HepG2 (cell line): ENCODE measurements at regions not wholly inside any gene's neighbourhood (a gene's known extent, or its start where the extent isn't known, plus 50 kb on each side); places are given as distances from the start of the nearest gene placed in this dataset.

Experiments used
- ATAC-seq: fragments of 200-7000 bp; cut with Tn5 transposase; 3 replicates; pipeline ENCODE4 v1.9.1; 2020; ENCODE audit warnings: mild to moderate bottlenecking, moderate library complexity
- BruUV-seq: library from RNA; stranded (reverse); fragments of 400-500 nt; replicated peaks from 2 replicates; lab custom pipeline; 2021; lab: Mats Ljungman, UMichigan
- CTCF ChIA-PET: fragments of 300-600 bp; formaldehyde crosslinking; extraction: SDS; loops from one replicate; lab custom pipeline; 2021; ENCODE audit warnings: low total read pairs, inconsistent platforms, low intra/inter-chr PET ratio; lab: Yijun Ruan, JAX
- POLR2A ChIA-PET: fragments of 350-600 bp; sonication (Branson Sonifier 250); formaldehyde crosslinking; loops from one replicate; lab custom pipeline; 2020; ENCODE audit warnings: antibody characterized with exemption, inconsistent platforms; lab: Yijun Ruan, JAX
- DNase-seq: peaks from one replicate; pipeline ENCODE4 v3.0.0-alpha.2; 2015; ENCODE audit warnings: low spot score
- FAIRE-seq: peaks from 3 replicates; lab custom pipeline; 2011; peaks lifted over from hg19 to GRCh38; lab: Jason Lieb, UNC
- H2AFZ ChIP-seq: one replicate; pipeline ENCODE4 v1.6.1; 2011; ENCODE audit warnings: low read length, inconsistent platforms
- H3K27ac ChIP-seq: fragments of 300-600 bp; 3 replicates; pipeline ENCODE4 v1.8.0; 2011; ENCODE audit warnings: mixed run types, mild to moderate bottlenecking, mixed read lengths, low read length, inconsistent platforms; ENCODE audit not compliant: insufficient read depth; ENCODE audit errors: extremely low read length
- H3K27me3 ChIP-seq, 2 experiments: fragments of 200-600 bp in 1 of 2; 2 replicates in 1 of 2; 3 replicates in 1 of 2; pipeline versions ENCODE4 v1.6.0 to v1.8.0; 2011; ENCODE audit warnings: low read length in 2 of 2, mild to moderate bottlenecking in 2 of 2, moderate library complexity in 2 of 2, inconsistent platforms in 1 of 2; ENCODE audit not compliant: insufficient read depth in 2 of 2, control insufficient read depth in 1 of 2
- H3K36me3 ChIP-seq, 2 experiments: fragments of 200-600 bp in 1 of 2; replicated peaks in 1 of 2; 2 replicates in 1 of 2; 3 replicates in 1 of 2; pipeline versions ENCODE4 v1.5.1 to v1.8.0; 2011; ENCODE audit warnings: low read length in 2 of 2, inconsistent platforms in 1 of 2; ENCODE audit not compliant: insufficient read depth in 2 of 2, control insufficient read depth in 1 of 2
- H3K4me1 ChIP-seq: 2 replicates; pipeline ENCODE4 v1.5.1; 2012; ENCODE audit warnings: low read length, inconsistent platforms; ENCODE audit not compliant: insufficient read depth
- H3K4me2 ChIP-seq: 2 replicates; pipeline ENCODE4 v1.6.0; 2011; ENCODE audit warnings: low read depth, low read length, inconsistent platforms
- H3K4me3 ChIP-seq, 3 experiments: fragments of 200-600 bp in 1 of 3; sonication (generic), shearing (Covaris generic) in 1 of 3; replicated peaks in 1 of 3; 2 replicates each; pipeline ENCODE4 v1.5.1; 2011 to 2016; ENCODE audit warnings: low read length in 3 of 3, inconsistent platforms in 2 of 3, low read depth in 2 of 3, mild to moderate bottlenecking in 2 of 3, control low read depth in 1 of 3, mixed read lengths in 1 of 3; ENCODE audit not compliant: insufficient read depth in 1 of 3
- H3K79me2 ChIP-seq: one replicate; pipeline ENCODE4 v1.6.1; 2011; ENCODE audit warnings: low read length, inconsistent platforms; ENCODE audit not compliant: insufficient read depth
- H3K9ac ChIP-seq: 2 replicates; pipeline ENCODE4 v1.6.0; 2011; ENCODE audit warnings: mild to moderate bottlenecking, low read depth, low read length, inconsistent platforms; ENCODE audit not compliant: insufficient read depth
- H3K9me3 ChIP-seq: 2 replicates; pipeline ENCODE4 v1.5.1; 2012; ENCODE audit warnings: mild to moderate bottlenecking, low read length
- H4K20me1 ChIP-seq: 2 replicates; pipeline ENCODE4 v1.6.0; 2011; ENCODE audit warnings: inconsistent platforms, mild to moderate bottlenecking, low read length, moderate library complexity; ENCODE audit not compliant: insufficient read depth
- ASH2L ChIP-seq: fragments of 300-600, 200-600 bp; sonication (generic); IDR thresholded peaks from 2 replicates; pipeline ENCODE4 v1.7.0; 2017; ENCODE audit warnings: low read depth, mild to moderate bottlenecking, moderate library complexity, mixed read lengths, low read length; ENCODE audit not compliant: insufficient read length
- CEBPG ChIP-seq: IDR thresholded peaks from 2 replicates; pipeline ENCODE4 v1.6.1; 2016
- CHD4 ChIP-seq: fragments of 200-600 bp; sonication (generic); IDR thresholded peaks from 2 replicates; pipeline ENCODE4 v1.7.0; 2017; ENCODE audit warnings: mild to moderate bottlenecking, low read length, borderline replicate concordance
- DBP ChIP-seq: sonication (generic); formaldehyde crosslinking; IDR thresholded peaks from 2 replicates; pipeline ENCODE4 v1.4.0; 2020; ENCODE audit warnings: missing genetic modification reagents; ENCODE audit errors: not compliant biosample characterization
- MAFF ChIP-seq: IDR thresholded peaks from 2 replicates; pipeline ENCODE4 v1.6.1; 2011; ENCODE audit warnings: low read depth, low read length, improper control_type of control experiment
- MBNL3 ChIP-seq: fragments of 250-450 bp; sonication (Bioruptor Pico); conservative IDR thresholded peaks from 2 replicates; pipeline ENCODE4 v1.8.0; 2022; ENCODE audit warnings: mild to moderate bottlenecking, inconsistent platforms
- MED1 ChIP-seq: sonication (generic); formaldehyde crosslinking; IDR thresholded peaks from 2 replicates; pipeline ENCODE4 v1.4.0; 2020; ENCODE audit warnings: missing genetic modification reagents
- NCOA2 ChIP-seq: sonication (generic); formaldehyde crosslinking; IDR thresholded peaks from 2 replicates; pipeline ENCODE4 v1.8.0; 2022; ENCODE audit warnings: inconsistent platforms
- PAX8 ChIP-seq: sonication (generic); formaldehyde crosslinking; IDR thresholded peaks from 2 replicates; pipeline ENCODE4 v1.8.0; 2022; ENCODE audit warnings: mild to moderate bottlenecking, missing genetic modification reagents, borderline replicate concordance
- SMAD1 ChIP-seq: sonication (generic); formaldehyde crosslinking; IDR thresholded peaks from 2 replicates; pipeline ENCODE4 v1.4.0; 2020; ENCODE audit warnings: missing genetic modification reagents, low read depth, mild to moderate bottlenecking, borderline replicate concordance
- SRY ChIP-seq: sonication (generic); formaldehyde crosslinking; IDR thresholded peaks from 2 replicates; pipeline ENCODE4 v1.8.0; 2022; ENCODE audit warnings: mild to moderate bottlenecking, missing genetic modification reagents
- THAP7 ChIP-seq: sonication (generic); formaldehyde crosslinking; IDR thresholded peaks from 2 replicates; pipeline ENCODE4 v1.8.1; 2023; ENCODE audit warnings: mild to moderate bottlenecking, missing genetic modification reagents
- TRAFD1 ChIP-seq: sonication (generic); formaldehyde crosslinking; IDR thresholded peaks from 2 replicates; pipeline ENCODE4 v1.5.1; 2020; ENCODE audit warnings: missing genetic modification reagents, mild to moderate bottlenecking, borderline replicate concordance
- ZNF335 ChIP-seq: sonication (generic); formaldehyde crosslinking; IDR thresholded peaks from 2 replicates; pipeline ENCODE4 v1.4.0; 2020; ENCODE audit warnings: missing genetic modification reagents
- ZNF644 ChIP-seq: IDR thresholded peaks from 2 replicates; pipeline ENCODE4 v1.6.1; 2016; ENCODE audit warnings: low read depth
- ZNF652 ChIP-seq: IDR thresholded peaks from 2 replicates; pipeline ENCODE4 v1.6.1; 2016; ENCODE audit warnings: low read depth, borderline replicate concordance
- ZNF691 ChIP-seq: sonication (generic); formaldehyde crosslinking; IDR thresholded peaks from 2 replicates; pipeline ENCODE4 v1.4.0; 2020; ENCODE audit warnings: missing genetic modification reagents, low read depth, mild to moderate bottlenecking, borderline replicate concordance
- ZNF879 ChIP-seq: sonication (generic); formaldehyde crosslinking; IDR thresholded peaks from 2 replicates; pipeline ENCODE4 v1.8.1; 2023; ENCODE audit warnings: missing genetic modification reagents
- WGBS: methylation state at CpG from one replicate; pipeline ENCODE4 v1.1.6; 2017; ENCODE audit warnings: low lambda C conversion rate; 5-methylcytosine and 5-hydroxymethylcytosine counted together
- in situ Hi-C: cut with HindIII; loops from 2 replicates; pipeline ENCODE4 v1.10.0; 2017; ENCODE audit warnings: low pct_unique_long_range_greater_than_20kb; ENCODE audit not compliant: extremely low pct_ligation_motif_present
- intact Hi-C: fragments of 100-400 bp; cut with micrococcal nuclease; formaldehyde crosslinking; loops from one replicate; pipeline ENCODE4 v1.10.0; 2022; ENCODE audit not compliant: unreplicated experiment

- no peaks in the 10 kb centered on the region for H3K79me2 ChIP-seq
- in situ Hi-C loops (no loop called here), intact Hi-C loops (no loop called here)
- BruUV-seq = no TSS peak
- H3K4me2 ChIP-seq = no peak overlapping the region
- H3K9me3 ChIP-seq = no peaks in the 10 kb centered on the region
- no peaks in the 10 kb centered on the region for H3K36me3 ChIP-seq
- no peak for DNase-seq
- no peak for FAIRE-seq
- no peak for TF ChIP-seq MBNL3 (CRISPR knock-in tag)
- TF ChIP-seq ZNF691 = no peak
- TF ChIP-seq MAFF = no peak
- TF ChIP-seq MED1 (CRISPR knock-in tag) = no peak
- no peak for TF ChIP-seq PAX8 (CRISPR knock-in tag)
- no peak for TF ChIP-seq NCOA2
- TF ChIP-seq SMAD1 (CRISPR knock-in tag) = no peak
- no peak for TF ChIP-seq DBP (CRISPR knock-in tag)
- no peak for TF ChIP-seq ASH2L
- no peak for TF ChIP-seq THAP7 (CRISPR knock-in tag)
- TF ChIP-seq ZNF652 (CRISPR knock-in tag) = no peak
- no peak for TF ChIP-seq CEBPG
- TF ChIP-seq ZNF879 (CRISPR knock-in tag) = no peak
- TF ChIP-seq ZNF335 (CRISPR knock-in tag) = no peak
- no peak for TF ChIP-seq ZNF644 (CRISPR knock-in tag)
- TF ChIP-seq TRAFD1 (CRISPR knock-in tag) = no peak
- TF ChIP-seq SRY (CRISPR knock-in tag) = no peak
- TF ChIP-seq CHD4 = no peak
- CTCF ChIA-PET = no interaction called here
- WGBS = 84% methylated on average over 6 of the region's 7 CpGs
- H4K20me1 ChIP-seq = no peaks in the 10 kb centered on the region
- no peak for ATAC-seq
- no peak overlapping the region for H3K9ac ChIP-seq
- H3K27me3 ChIP-seq = no peaks in the 10 kb centered on the region
- POLR2A ChIA-PET = no interaction called here
- H3K4me1 ChIP-seq = no peaks in the 10 kb centered on the region
- H2AFZ ChIP-seq = no peak overlapping the region
- H3K27ac ChIP-seq = no peak overlapping the region
- no peak overlapping the region for H3K4me3 ChIP-seq
Measured at GRCh38 chr11:28483072-28483867, 375.1 kb downstream of the METTL15 start.
